OCI-LY7 (cell line): ENCODE measurements at regions not wholly inside any gene's neighbourhood (a gene's known extent, or its start where the extent isn't known, plus 50 kb on each side); places are given as distances from the start of the nearest gene placed in this dataset.

ENCODE experiments used
- BruUV-seq: library from RNA; stranded (reverse); fragments of 400-500 nt; replicated peaks from 2 replicates; lab custom pipeline; 2021; lab: Mats Ljungman, UMichigan
- CTCF ChIA-PET: fragments of 300-600 bp; sonication (Branson Sonifier 250); formaldehyde crosslinking; loops from one replicate; lab custom pipeline; 2022; ENCODE audit warnings: antibody characterized with exemption; ENCODE audit not compliant: unreplicated experiment; lab: Charles Lee
- POLR2A ChIA-PET: fragments of 300-600 bp; sonication (Branson Sonifier 250); formaldehyde crosslinking; loops from one replicate; lab custom pipeline; 2022; ENCODE audit warnings: antibody characterized with exemption; lab: Charles Lee
- DNase-seq: peaks from one replicate; pipeline ENCODE4 v3.0.0-alpha.2; 2015; ENCODE audit warnings: low spot score
- H2AFZ ChIP-seq: fragments of 200-600 bp; sonication (generic), shearing (Covaris generic); 2 replicates; pipeline ENCODE4 v1.6.1; 2014; ENCODE audit warnings: mild to moderate bottlenecking, antibody characterized with exemption, low read length, moderate library complexity
- H3K27ac ChIP-seq: fragments of 200-600 bp; sonication (generic); 2 replicates; pipeline ENCODE4 v1.5.1; 2014; ENCODE audit warnings: mixed run types, low read depth, mild to moderate bottlenecking, moderate library complexity, low read length, inconsistent platforms; ENCODE audit not compliant: poor library complexity, severe bottlenecking
- H3K36me3 ChIP-seq: fragments of 200-600 bp; sonication (generic); 2 replicates; pipeline ENCODE4 v1.6.1; 2014; ENCODE audit warnings: mild to moderate bottlenecking, antibody characterized with exemption, low read length, moderate library complexity, mixed read lengths; ENCODE audit not compliant: insufficient read depth
- H3K4me1 ChIP-seq: fragments of 200-600 bp; sonication (generic); 2 replicates; pipeline ENCODE4 v1.5.1; 2014; ENCODE audit warnings: mild to moderate bottlenecking, low read length; ENCODE audit not compliant: insufficient read depth, poor library complexity, severe bottlenecking
- H3K4me2 ChIP-seq: fragments of 200-600 bp; sonication (generic); 2 replicates; pipeline ENCODE4 v1.6.1; 2014; ENCODE audit warnings: mild to moderate bottlenecking, low read length
- H3K4me3 ChIP-seq: fragments of 200-600 bp; sonication (generic); 2 replicates; pipeline ENCODE4 v1.5.1; 2014; ENCODE audit warnings: mild to moderate bottlenecking, low read depth, low read length; ENCODE audit not compliant: poor library complexity, severe bottlenecking
- H3K79me2 ChIP-seq: fragments of 200-600 bp; sonication (generic); 2 replicates; pipeline ENCODE4 v1.6.1; 2016; ENCODE audit warnings: low read depth, mild to moderate bottlenecking, low read length, moderate library complexity, mixed read lengths; ENCODE audit not compliant: insufficient read depth
- H3K9me2 ChIP-seq: fragments of 200-600 bp; sonication (generic); 2 replicates; pipeline ENCODE4 v1.6.1; 2016; ENCODE audit warnings: mild to moderate bottlenecking, low read length, mixed read lengths; ENCODE audit not compliant: insufficient read depth
- H3K9me3 ChIP-seq: fragments of 200-600 bp; sonication (generic); 2 replicates; pipeline ENCODE4 v1.6.1; 2014; ENCODE audit warnings: mild to moderate bottlenecking, mixed run types, low read length, mixed read lengths
- H4K20me1 ChIP-seq: fragments of 200-600 bp; sonication (generic); 2 replicates; pipeline ENCODE4 v1.6.1; 2014; ENCODE audit warnings: mild to moderate bottlenecking, antibody characterized with exemption, low read length, moderate library complexity, mixed read lengths; ENCODE audit not compliant: insufficient read depth
- CTCF ChIP-seq: fragments of 200-600 bp; sonication (generic); conservative IDR thresholded peaks from 2 replicates; pipeline ENCODE4 v1.5.1; 2014; ENCODE audit warnings: mild to moderate bottlenecking, antibody characterized with exemption, low read length, moderate library complexity, mixed read lengths
- EZH2phosphoT487 ChIP-seq: fragments of 200-600 bp; sonication (generic); IDR thresholded peaks from 2 replicates; pipeline ENCODE4 v1.6.1; 2018; ENCODE audit warnings: low read depth, borderline replicate concordance, mild to moderate bottlenecking, mixed run types, antibody characterized with exemption, low read length, moderate library complexity, mixed read lengths
- intact Hi-C: fragments of 100-400 bp; cut with micrococcal nuclease; formaldehyde crosslinking; loops from one replicate; pipeline ENCODE4 v1.10.0; 2022; ENCODE audit not compliant: unreplicated experiment

- Histone ChIP-seq H3K27ac (no peak overlapping the region), H2AFZ (no peak overlapping the region), H4K20me1 (no peaks in the 10 kb centered on the region), H3K4me3 (no peak overlapping the region), H3K9me3 (no peaks in the 10 kb centered on the region), H3K36me3 (no peaks in the 10 kb centered on the region), H3K79me2 (no peaks in the 10 kb centered on the region), H3K9me2 (no peaks in the 10 kb centered on the region), H3K4me2 (no peak overlapping the region), H3K4me1 (no peaks in the 10 kb centered on the region)
- intact Hi-C loops, result loop anchor here (10.0 kb wide), 1 partner anchor 196 kb away; no protein-coding TSS in a partner anchor
- TF ChIP-seq CTCF (no peak), EZH2phosphoT487 (no peak)
- BruUV-seq, result no TSS peak
- DNase-seq, result no peak
- CTCF ChIA-PET, result no interaction called here
- POLR2A ChIA-PET, result no interaction called here
These were observed 359.9 kb downstream of the OSR1 start for GRCh38 chr2:18998491-18998890.

GRCh38 chr2:18993756-18994338 lies 364.6 kb downstream of the OSR1 start:
- no TSS peak for BruUV-seq

More at GRCh38 chr2:18993756-18994338, 364.6 kb downstream of the OSR1 start:
- TF ChIP-seq CTCF, result no peak
- no peak for TF ChIP-seq EZH2phosphoT487
- Histone ChIP-seq H3K4me2 (no peak overlapping the region), H3K4me3 (no peak overlapping the region), H3K4me1 (no peaks in the 10 kb centered on the region), H3K27ac (no peak overlapping the region), H2AFZ (no peak overlapping the region), H3K79me2 (no peaks in the 10 kb centered on the region), H4K20me1 (no peaks in the 10 kb centered on the region), H3K36me3 (no peaks in the 10 kb centered on the region), H3K9me3 (no peaks in the 10 kb centered on the region), H3K9me2 (no peaks in the 10 kb centered on the region)
- intact Hi-C loops, result loop anchor here (10.0 kb wide), 1 partner anchor 201 kb away; no protein-coding TSS in a partner anchor
- ChIA-PET POLR2A (interaction anchor here (0.6 to 1.3 kb wide), 3 partner anchors 16 to 161 kb away, joined by 3 to 6 read pairs (median 6); no protein-coding TSS in a partner anchor), CTCF (no interaction called here)
- DNase-seq, result no peak
